SK-N-SH (cell line): ENCODE measurements at regions not wholly inside any gene's neighbourhood (a gene's known extent, or its start where the extent isn't known, plus 50 kb on each side); places are given as distances from the start of the nearest gene placed in this dataset.

Source experiments
- CTCF ChIP-seq: fragments of 200-600 bp; sonication (generic); IDR thresholded peaks from 2 replicates; pipeline ENCODE4 v1.6.1; 2017; ENCODE audit warnings: antibody characterized with exemption, mild to moderate bottlenecking, moderate library complexity
- EP300 ChIP-seq, 2 experiments: IDR thresholded peaks; 2 replicates each; pipeline versions ENCODE4 v1.4.0 to v1.6.1; 2012; ENCODE audit warnings: borderline replicate concordance in 1 of 2, low read depth in 1 of 2, low read length in 1 of 2
- EZH2phosphoT487 ChIP-seq: fragments of 200-600 bp; sonication (generic); IDR thresholded peaks from 2 replicates; pipeline ENCODE4 v1.6.1; 2017; ENCODE audit warnings: low read depth, mixed run types, mild to moderate bottlenecking, antibody characterized with exemption, moderate library complexity, borderline replicate concordance
- POLR2AphosphoS5 ChIP-seq: IDR thresholded peaks from 2 replicates; pipeline ENCODE4 v1.6.1; 2012; ENCODE audit warnings: low read depth, low read length
- RAD21 ChIP-seq: IDR thresholded peaks from 2 replicates; pipeline ENCODE4 v1.6.1; 2012; ENCODE audit warnings: mild to moderate bottlenecking, low read length
- REST ChIP-seq: IDR thresholded peaks from 2 replicates; pipeline ENCODE4 v1.6.1; 2012; ENCODE audit warnings: mild to moderate bottlenecking, low read depth, low read length, moderate library complexity
- TAF1 ChIP-seq: IDR thresholded peaks from 2 replicates; pipeline ENCODE4 v1.6.1; 2012; ENCODE audit warnings: low read depth, mild to moderate bottlenecking, low read length, moderate library complexity, borderline replicate concordance
- TEAD4 ChIP-seq: IDR thresholded peaks from 2 replicates; pipeline ENCODE4 v1.4.0; 2012; ENCODE audit warnings: mild to moderate bottlenecking, borderline replicate concordance; ENCODE audit not compliant: insufficient read depth
- YY1 ChIP-seq: IDR thresholded peaks from 2 replicates; pipeline ENCODE4 v1.4.0; 2012; ENCODE audit warnings: low read depth, mild to moderate bottlenecking

GRCh38 chr10:6909905-6910560 lies 330.0 kb upstream of the PRKCQ start:
- no peak for TF ChIP-seq RAD21
- no peak for TF ChIP-seq YY1
- TF ChIP-seq EZH2phosphoT487, result no peak
- TF ChIP-seq REST, result no peak
- TF ChIP-seq CTCF, result no peak
- no peak for TF ChIP-seq POLR2AphosphoS5
- TF ChIP-seq EP300 (IDR thresholded peaks at IDR 0.05; ENCODE audit: borderline replicate concordance in 1 of 2, low read depth in 1 of 2, low read length in 1 of 2), result no peak
- TF ChIP-seq TEAD4, result no peak
- no peak for TF ChIP-seq TAF1
